Fibroblast of lung (primary cell): ENCODE measurements at regions not wholly inside any gene's neighbourhood (a gene's known extent, or its start where the extent isn't known, plus 50 kb on each side); places are given as distances from the start of the nearest gene placed in this dataset.
"Not testable (repeated sequence)": the region's sequence is repeated elsewhere in the genome, so short reads cannot be mapped to it uniquely, and the experiment has no call there.

Experiments
- CTCF ChIP-seq, 2 donors: IDR thresholded peaks in 1 of 2; conservative IDR thresholded peaks in 1 of 2; 1 replicate in 1 of 2; 2 replicates in 1 of 2; pipeline ENCODE4 v1.5.1; 2011 to 2012; ENCODE audit warnings: low read length in 2 of 2, control low read depth in 1 of 2, inconsistent platforms in 1 of 2, low read depth in 1 of 2, mild to moderate bottlenecking in 1 of 2
- EZH2 ChIP-seq: IDR thresholded peaks from 2 replicates; pipeline ENCODE4 v1.5.1; 2012; ENCODE audit warnings: low read length, control low read depth, mild to moderate bottlenecking; ENCODE audit errors: missing control alignments

GRCh38 chr1:115439520-115439919, 101.5 kb upstream of the NGF start:
- not testable (repeated sequence) for TF ChIP-seq CTCF (conservative IDR thresholded peaks at IDR 0.05 in 1 of 2, IDR thresholded peaks at IDR 0.05 in 1 of 2; ENCODE audit: low read depth in 1 of 2, low read length in 2 of 2); EZH2
